GM12878 (cell line): ENCODE measurements at regions not wholly inside any gene's neighbourhood (a gene's known extent, or its start where the extent isn't known, plus 50 kb on each side); places are given as distances from the start of the nearest gene placed in this dataset.

Experiments
- ATAC-seq: fragments of 200-7000 bp; cut with Tn5 transposase; 3 replicates; pipeline ENCODE4 v1.9.1; 2020; ENCODE audit warnings: mild to moderate bottlenecking, moderate library complexity
- BruUV-seq: library from RNA; stranded (reverse); fragments of 400-500 nt; replicated peaks from 2 replicates; lab custom pipeline; 2021; lab: Mats Ljungman, UMichigan
- CTCF ChIA-PET: fragments of 300-600 bp; sonication (Branson Sonifier 250); formaldehyde crosslinking; extraction: SDS; loops from one replicate; lab custom pipeline; 2021; ENCODE audit warnings: inconsistent platforms; lab: Yijun Ruan, JAX
- POLR2A ChIA-PET: fragments of 350-600 bp; formaldehyde crosslinking; extraction: SDS; loops from one replicate; lab custom pipeline; 2021; ENCODE audit warnings: inconsistent platforms; lab: Charles Lee
- RAD21 ChIA-PET: fragments of 300-600 bp; sonication (Branson Sonifier 250); formaldehyde crosslinking; loops from one replicate; lab custom pipeline; 2023; ENCODE audit warnings: antibody characterized with exemption; ENCODE audit not compliant: unreplicated experiment; lab: Charles Lee
- SMC1A ChIA-PET: fragments of 300-600 bp; sonication (Branson Sonifier 250); formaldehyde crosslinking; loops from one replicate; lab custom pipeline; 2023; ENCODE audit not compliant: unreplicated experiment, uncharacterized antibody; lab: Charles Lee
- DNase-seq: peaks from one replicate; pipeline ENCODE4 v3.0.0-alpha.2; 2011; ENCODE audit warnings: low read depth, low spot score
- FAIRE-seq: peaks from 3 replicates; lab custom pipeline; 2011; peaks lifted over from hg19 to GRCh38; lab: Jason Lieb, UNC
- H2AFZ ChIP-seq: 2 replicates; pipeline ENCODE4 v1.6.0; 2011; ENCODE audit warnings: low read depth, low read length, control low read depth; ENCODE audit not compliant: control insufficient read depth
- H3K27ac ChIP-seq: 2 replicates; pipeline ENCODE4 v1.5.1; 2011; ENCODE audit warnings: control low read depth; ENCODE audit not compliant: control insufficient read depth, insufficient read depth
- H3K27me3 ChIP-seq, 2 experiments: replicated peaks in 1 of 2; 2 replicates each; pipeline versions ENCODE4 v1.6.0 to v1.6.1; 2011; ENCODE audit warnings: low read length in 1 of 2; ENCODE audit not compliant: control insufficient read depth in 2 of 2, insufficient read depth in 2 of 2
- H3K36me3 ChIP-seq, 2 experiments: 2 replicates each; pipeline ENCODE4 v1.5.1; 2011; ENCODE audit warnings: low read length in 1 of 2; ENCODE audit not compliant: control insufficient read depth in 2 of 2, insufficient read depth in 2 of 2
- H3K4me1 ChIP-seq: 2 replicates; pipeline ENCODE4 v1.6.1; 2011; ENCODE audit warnings: mild to moderate bottlenecking, low read length, moderate library complexity, mixed read lengths; ENCODE audit not compliant: control insufficient read depth, insufficient read depth
- H3K4me2 ChIP-seq: 2 replicates; pipeline ENCODE4 v1.6.0; 2011; ENCODE audit warnings: control low read depth; ENCODE audit not compliant: control insufficient read depth, insufficient read depth
- H3K4me3 ChIP-seq: fragments of 200-600 bp; sonication (generic); 2 replicates; pipeline ENCODE4 v1.5.1; 2016
- H3K79me2 ChIP-seq: 2 replicates; pipeline ENCODE4 v1.6.0; 2011; ENCODE audit warnings: low read length; ENCODE audit not compliant: control insufficient read depth, insufficient read depth
- H3K9ac ChIP-seq: 2 replicates; pipeline ENCODE4 v1.8.0; 2011; ENCODE audit warnings: low read length, control low read depth, mixed read lengths; ENCODE audit not compliant: control insufficient read depth, insufficient read depth
- H3K9me3 ChIP-seq: replicated peaks from 3 replicates; pipeline ENCODE4 v1.5.1; 2011; ENCODE audit warnings: mild to moderate bottlenecking, low read length; ENCODE audit not compliant: control insufficient read depth, insufficient read depth
- H4K20me1 ChIP-seq: 2 replicates; pipeline ENCODE4 v1.6.0; 2011; ENCODE audit not compliant: control insufficient read depth, insufficient read depth
- BCL11A ChIP-seq: IDR thresholded peaks from 2 replicates; pipeline ENCODE4 v1.6.1; 2011; ENCODE audit warnings: low read depth, low read length
- BCLAF1 ChIP-seq: fragments of 450-650 bp; IDR thresholded peaks from 2 replicates; pipeline ENCODE4 v1.6.1; 2017; ENCODE audit warnings: antibody characterized with exemption, mild to moderate bottlenecking, moderate library complexity
- CBFB ChIP-seq: IDR thresholded peaks from 2 replicates; pipeline ENCODE4 v1.6.1; 2016; ENCODE audit warnings: antibody characterized with exemption, low read depth
- CEBPB ChIP-seq, 2 experiments: fragments of 150-350 bp in 1 of 2; IDR thresholded peaks; 2 replicates each; pipeline ENCODE4 v1.6.1; 2012 to 2014; ENCODE audit warnings: low read depth in 2 of 2, low read length in 2 of 2, borderline replicate concordance in 1 of 2, inconsistent platforms in 1 of 2
- CHD1 ChIP-seq: IDR thresholded peaks from 2 replicates; pipeline ENCODE4 v1.6.1; 2012; ENCODE audit warnings: low read depth, low read length, improper control_type of control experiment
- E2F8 ChIP-seq: fragments of 450-650 bp; IDR thresholded peaks from 2 replicates; pipeline ENCODE4 v1.6.1; 2018; ENCODE audit warnings: mild to moderate bottlenecking, low read depth, moderate library complexity; ENCODE audit not compliant: partially characterized antibody
- KAT2A ChIP-seq: conservative IDR thresholded peaks from 2 replicates; pipeline ENCODE4 v1.6.1; 2011; ENCODE audit warnings: low read depth, low read length; ENCODE audit not compliant: control insufficient read depth
- NFYB ChIP-seq: IDR thresholded peaks from 2 replicates; pipeline ENCODE4 v1.6.1; 2011; ENCODE audit warnings: low read depth, mild to moderate bottlenecking, low read length, improper control_type of control experiment, moderate library complexity; ENCODE audit not compliant: insufficient read depth
- PAX8 ChIP-seq: fragments of 450-650 bp; IDR thresholded peaks from 2 replicates; pipeline ENCODE4 v1.6.1; 2017; ENCODE audit warnings: mild to moderate bottlenecking, moderate library complexity
- PKNOX1 ChIP-seq: fragments of 450-650 bp; IDR thresholded peaks from 2 replicates; pipeline ENCODE4 v1.6.1; 2016; ENCODE audit warnings: mild to moderate bottlenecking
- RELB ChIP-seq: fragments of 450-650 bp; IDR thresholded peaks from 2 replicates; pipeline ENCODE4 v1.6.1; 2017; ENCODE audit warnings: low read depth, mild to moderate bottlenecking, moderate library complexity
- USF2 ChIP-seq: IDR thresholded peaks from 2 replicates; pipeline ENCODE4 v1.6.1; 2011; ENCODE audit warnings: low read depth, low read length, improper control_type of control experiment, borderline replicate concordance
- WGBS: methylation state at CpG from one replicate; pipeline ENCODE4 v1.1.6; 2016; ENCODE audit warnings: low lambda C conversion rate; ENCODE audit not compliant: insufficient replicate concordance, insufficient coverage; ENCODE audit errors: missing lambda C conversion rate; 5-methylcytosine and 5-hydroxymethylcytosine counted together
- in situ Hi-C: fragments of 300-500 bp; cut with MboI; formaldehyde crosslinking; loops from 9 replicates; pipeline ENCODE4 v1.14.3; 2018; ENCODE audit warnings: mixed read lengths
- intact Hi-C: fragments of 100-400 bp; cut with micrococcal nuclease; formaldehyde crosslinking; loops from one replicate; pipeline ENCODE4 v1.14.2; 2022; ENCODE audit not compliant: unreplicated experiment
- TF ChIP-seq, protein P1 (sequence below): IDR thresholded peaks from 2 replicates; pipeline ENCODE4 v1.6.1; 2012; ENCODE audit warnings: low read depth, low read length, improper control_type of control experiment

DNA sequence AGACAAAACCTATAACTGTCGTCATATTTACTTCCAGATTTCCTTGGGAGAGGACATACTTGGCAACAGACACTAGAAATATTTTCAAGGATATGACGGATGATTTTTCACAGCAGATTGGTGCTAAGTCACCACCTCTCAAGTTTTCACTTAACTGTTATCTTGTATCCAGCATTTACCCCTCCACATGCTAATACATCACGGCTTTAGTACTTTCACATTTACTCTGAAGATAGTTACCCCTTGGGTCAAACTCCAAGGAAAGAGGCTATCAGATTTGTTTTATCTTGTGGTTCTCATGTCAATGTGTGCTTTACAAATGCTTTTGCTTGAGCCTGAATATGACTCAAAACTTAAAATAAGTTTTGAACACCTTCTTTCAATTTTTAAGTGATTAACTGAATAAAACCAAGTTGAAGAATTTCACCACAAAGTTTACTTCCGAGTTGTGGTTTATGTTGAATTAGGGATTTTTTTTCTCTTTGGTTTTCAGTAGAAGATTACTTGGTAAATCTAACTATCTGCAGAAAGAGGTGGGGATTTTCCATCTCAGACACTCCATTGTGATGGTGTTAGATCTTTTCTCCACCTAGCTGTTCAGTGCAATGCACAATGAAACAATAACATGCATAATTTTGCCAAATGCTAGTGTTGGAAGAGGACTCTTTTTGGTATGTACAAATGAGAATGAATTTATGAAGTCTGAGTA, 75.4 kb upstream of the FAT1 start:
- ChIA-PET SMC1A (no interaction called here), RAD21 (no interaction called here), POLR2A (no interaction called here), CTCF (no interaction called here)
- Histone ChIP-seq H3K4me3 (no peak overlapping the region), H2AFZ (no peak overlapping the region), H3K9ac (no peak overlapping the region), H3K36me3 (no peaks in the 10 kb centered on the region), H4K20me1 (no peaks in the 10 kb centered on the region), H3K27me3 (no peaks in the 10 kb centered on the region), H3K4me2 (no peak overlapping the region), H3K27ac (no peak overlapping the region), H3K9me3 (no peaks in the 10 kb centered on the region), H3K4me1 (no peaks in the 10 kb centered on the region), H3K79me2 (no peaks in the 10 kb centered on the region)
- 12% methylated on average over 4 of the region's 4 CpGs for WGBS
- DNase-seq (no peak), ATAC-seq (peak; percentile 27; the same call in 1 of the 3 replicates), FAIRE-seq (no peak)
- in situ Hi-C loops, result no loop called here
- intact Hi-C loops, result no loop called here
- BruUV-seq, result no TSS peak
- TF ChIP-seq, protein P1, sequence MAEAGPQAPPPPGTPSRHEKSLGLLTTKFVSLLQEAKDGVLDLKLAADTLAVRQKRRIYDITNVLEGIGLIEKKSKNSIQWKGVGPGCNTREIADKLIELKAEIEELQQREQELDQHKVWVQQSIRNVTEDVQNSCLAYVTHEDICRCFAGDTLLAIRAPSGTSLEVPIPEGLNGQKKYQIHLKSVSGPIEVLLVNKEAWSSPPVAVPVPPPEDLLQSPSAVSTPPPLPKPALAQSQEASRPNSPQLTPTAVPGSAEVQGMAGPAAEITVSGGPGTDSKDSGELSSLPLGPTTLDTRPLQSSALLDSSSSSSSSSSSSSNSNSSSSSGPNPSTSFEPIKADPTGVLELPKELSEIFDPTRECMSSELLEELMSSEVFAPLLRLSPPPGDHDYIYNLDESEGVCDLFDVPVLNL, result no peak
- TF ChIP-seq USF2 (no peak), PAX8 (no peak), RELB (no peak), BCL11A (no peak), CBFB (no peak), NFYB (no peak), KAT2A (no peak), E2F8 (no peak), CEBPB (IDR thresholded peaks at IDR 0.05; ENCODE audit: borderline replicate concordance in 1 of 2, low read depth in 2 of 2, low read length in 2 of 2) (no peak), PKNOX1 (no peak), BCLAF1 (no peak), CHD1 (no peak)
